Retina (tissue), 1 donor: ENCODE measurements at regions not wholly inside any gene's neighbourhood (a gene's known extent, or its start where the extent isn't known, plus 50 kb on each side); places are given as distances from the start of the nearest gene placed in this dataset.

Source experiments
- DNase-seq: peaks from one replicate; pipeline ENCODE4 v3.0.0-alpha.2; 2016

- DNase-seq, result no peak
Measured at GRCh38 chr2:51120754-51121280, 88.9 kb upstream of the NRXN1 start.

DNA sequence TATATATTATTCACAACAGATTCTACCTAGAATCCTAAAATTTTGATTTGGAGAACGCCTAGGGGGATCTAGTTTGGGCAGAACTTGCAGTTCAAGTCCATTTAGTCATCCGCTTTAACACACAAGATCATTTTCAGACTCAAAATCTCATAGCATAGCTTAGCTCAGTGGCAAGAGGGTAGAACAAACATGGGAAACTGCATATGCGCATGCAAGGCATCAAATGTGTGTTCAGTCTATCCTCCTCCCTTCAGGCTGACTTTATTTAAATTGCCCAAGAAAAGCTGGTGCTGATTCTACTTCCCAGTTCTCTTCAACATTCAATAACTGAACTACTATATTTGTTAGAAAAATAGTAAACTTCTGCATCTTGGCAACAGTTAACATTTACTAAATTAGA, 79.6 kb upstream of the NRXN1 start:
- no peak for DNase-seq

DNA sequence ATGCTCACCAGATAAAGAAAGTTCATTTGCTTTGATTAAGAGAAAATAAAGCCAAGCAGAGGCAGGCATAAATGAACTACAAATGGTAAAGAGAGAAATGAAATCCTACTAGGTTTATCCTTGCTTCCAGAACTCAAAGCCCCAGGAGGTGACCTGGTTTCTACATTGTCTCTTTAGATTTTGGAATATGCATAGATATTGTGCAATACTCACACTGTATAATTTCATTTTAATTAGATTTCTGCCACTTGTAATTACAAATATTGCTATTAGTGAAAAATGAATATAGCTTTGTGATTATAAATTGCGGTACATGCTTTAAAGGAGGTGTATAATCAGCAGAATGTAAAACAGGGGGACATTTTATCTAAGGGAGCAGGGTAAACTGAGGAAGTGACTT, 76.9 kb upstream of the NRXN1 start:
- DNase-seq, result no peak

DNA sequence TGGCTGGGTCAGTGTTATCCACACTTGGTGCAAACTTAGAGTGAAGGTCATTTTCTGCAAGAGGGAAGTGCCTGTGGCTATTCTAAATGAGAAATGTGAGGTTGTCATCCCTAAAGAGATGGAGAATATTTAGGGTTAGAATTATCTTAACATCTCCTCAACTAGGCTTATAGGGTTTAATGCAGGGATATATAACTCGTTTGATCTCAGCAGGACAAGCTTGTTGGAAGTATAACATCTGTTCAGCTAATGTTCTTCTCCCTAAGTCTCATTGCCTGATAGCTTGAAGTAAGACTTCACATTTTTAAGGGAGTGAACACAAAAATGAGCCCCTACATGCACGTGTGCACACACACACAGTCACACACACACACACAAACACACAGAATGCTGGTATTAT, 75.9 kb upstream of the NRXN1 start:
- no peak for DNase-seq

DNA sequence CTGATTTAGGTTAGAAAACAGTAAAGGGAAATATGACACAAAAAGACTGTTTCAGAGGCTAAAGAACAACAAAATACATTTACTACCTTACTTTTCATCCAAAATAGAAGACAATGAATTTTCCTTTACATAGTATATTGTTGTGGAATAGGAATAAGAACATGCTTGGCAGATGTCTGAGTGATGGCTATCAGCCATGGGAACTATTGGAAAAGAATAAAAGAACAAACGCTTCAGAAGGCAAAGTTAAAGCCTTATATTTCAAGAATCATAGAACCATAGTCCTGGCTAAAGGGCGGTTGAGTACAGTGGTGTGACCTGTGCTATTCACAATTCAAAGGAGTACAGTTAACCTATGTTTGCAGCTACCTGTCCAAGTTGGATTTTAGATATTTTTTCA, 73.9 kb upstream of the NRXN1 start:
- DNase-seq, result no peak

GRCh38 chr2:51103205-51103604, 71.3 kb upstream of the NRXN1 start:
- peak; percentile 36 for DNase-seq

- DNase-seq, result no peak
Measured at GRCh38 chr2:51093016-51093415, 61.1 kb upstream of the NRXN1 start.

- DNase-seq, result no peak
Measured at GRCh38 chr2:51085420-51086068, 53.6 kb upstream of the NRXN1 start.

DNA sequence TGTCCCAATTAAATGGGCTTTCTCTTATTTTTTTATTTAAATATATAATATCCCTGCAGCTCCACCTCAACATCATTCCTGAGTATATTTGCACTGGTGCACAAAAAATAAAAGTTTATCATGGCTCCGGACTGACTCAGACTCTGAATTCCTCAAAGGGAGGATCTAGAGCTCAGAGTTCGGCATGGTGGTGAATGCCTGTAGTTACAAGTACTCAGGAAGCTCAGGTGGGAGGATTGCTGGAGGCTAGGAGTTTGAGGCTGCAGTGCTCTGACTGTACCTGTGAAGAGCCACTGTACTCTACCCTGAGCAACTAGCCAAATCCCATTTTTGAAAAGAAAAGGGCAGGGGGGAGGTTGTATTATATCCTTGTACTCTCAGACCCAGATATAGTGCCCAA, 52.8 kb upstream of the NRXN1 start:
- DNase-seq, result no peak
